DND-41 (cell line): ENCODE measurements at regions not wholly inside any gene's neighbourhood (a gene's known extent, or its start where the extent isn't known, plus 50 kb on each side); places are given as distances from the start of the nearest gene placed in this dataset.

Source experiments
- ATAC-seq: fragments of 200-7000 bp; cut with Tn5 transposase; 3 replicates; pipeline ENCODE4 v1.9.1; 2021; ENCODE audit warnings: low read depth; ENCODE audit not compliant: insufficient read depth
- DNase-seq: peaks from one replicate; pipeline ENCODE4 v3.0.0-alpha.2; 2020
- H2AFZ ChIP-seq: 2 replicates; pipeline ENCODE4 v1.6.0; 2012; ENCODE audit warnings: low read depth, low read length
- H3K27ac ChIP-seq: 2 replicates; pipeline ENCODE4 v1.5.1; 2012; ENCODE audit warnings: low read length, inconsistent platforms
- H3K27me3 ChIP-seq: fragments of 200-600 bp; sonication (generic); 2 replicates; pipeline ENCODE4 v1.6.0; 2012; ENCODE audit warnings: low read length, mild to moderate bottlenecking, inconsistent platforms; ENCODE audit not compliant: insufficient read depth, poor library complexity
- H3K36me3 ChIP-seq: 2 replicates; pipeline ENCODE4 v1.5.1; 2012; ENCODE audit warnings: low read length, inconsistent platforms; ENCODE audit not compliant: insufficient read depth
- H3K4me1 ChIP-seq: 2 replicates; pipeline ENCODE4 v1.5.1; 2012; ENCODE audit warnings: mild to moderate bottlenecking, low read length; ENCODE audit not compliant: insufficient read depth
- H3K4me2 ChIP-seq: 2 replicates; pipeline ENCODE4 v1.6.0; 2012; ENCODE audit warnings: mild to moderate bottlenecking, moderate library complexity, low read length, inconsistent platforms; ENCODE audit not compliant: insufficient read depth
- H3K4me3 ChIP-seq, 2 experiments: fragments of 200-600 bp in 1 of 2; shearing (Covaris generic) in 1 of 2; 2 replicates each; pipeline ENCODE4 v1.5.1; 2012 to 2016; ENCODE audit warnings: inconsistent platforms in 2 of 2, low read length in 2 of 2, mild to moderate bottlenecking in 2 of 2, low read depth in 1 of 2, moderate library complexity in 1 of 2
- H3K79me2 ChIP-seq: 2 replicates; pipeline ENCODE4 v1.6.0; 2012; ENCODE audit warnings: low read length, inconsistent platforms; ENCODE audit not compliant: insufficient read depth
- H3K9ac ChIP-seq: 2 replicates; pipeline ENCODE4 v1.6.0; 2012; ENCODE audit warnings: low read depth, mild to moderate bottlenecking, inconsistent platforms, low read length, moderate library complexity
- H3K9me3 ChIP-seq: 2 replicates; pipeline ENCODE4 v1.5.1; 2012; ENCODE audit warnings: low read length, moderate library complexity, mild to moderate bottlenecking, inconsistent platforms; ENCODE audit not compliant: insufficient read depth, severe bottlenecking
- H4K20me1 ChIP-seq: 2 replicates; pipeline ENCODE4 v1.6.0; 2012; ENCODE audit warnings: low read length; ENCODE audit not compliant: insufficient read depth
- CTCF ChIP-seq: IDR thresholded peaks from 2 replicates; pipeline ENCODE4 v1.5.1; 2012; ENCODE audit warnings: borderline replicate concordance, low read length, moderate library complexity, mild to moderate bottlenecking; ENCODE audit not compliant: poor library complexity, severe bottlenecking; ENCODE audit errors: extremely low read depth
- EZH2 ChIP-seq: IDR thresholded peaks from 3 replicates; pipeline ENCODE4 v1.6.1; 2012; ENCODE audit warnings: borderline replicate concordance, low read depth, mild to moderate bottlenecking, moderate library complexity, low read length, inconsistent platforms; ENCODE audit not compliant: severe bottlenecking

GRCh38 chr4:33628296-33628695 is 2616.0 kb downstream of the ARAP2 start:
- Histone ChIP-seq H4K20me1 (no peaks in the 10 kb centered on the region), H3K9ac (no peak overlapping the region), H3K36me3 (no peaks in the 10 kb centered on the region), H3K9me3 (no peaks in the 10 kb centered on the region), H3K4me3 (no peak overlapping the region), H3K27me3 (no peaks in the 10 kb centered on the region), H3K4me1 (no peaks in the 10 kb centered on the region), H3K79me2 (no peaks in the 10 kb centered on the region), H3K27ac (no peak overlapping the region), H2AFZ (no peak overlapping the region), H3K4me2 (no peak overlapping the region)
- no peak for ATAC-seq
- no peak for DNase-seq
- no peak for TF ChIP-seq EZH2
- TF ChIP-seq CTCF = no peak

GRCh38 chr4:33649015-33649414 is 2595.3 kb downstream of the ARAP2 start:
- Histone ChIP-seq H3K4me1 (no peaks in the 10 kb centered on the region), H3K9me3 (no peaks in the 10 kb centered on the region), H3K9ac (no peak overlapping the region), H3K27ac (no peak overlapping the region), H3K27me3 (no peaks in the 10 kb centered on the region), H3K79me2 (no peaks in the 10 kb centered on the region), H3K36me3 (no peaks in the 10 kb centered on the region), H3K4me2 (no peak overlapping the region), H2AFZ (no peak overlapping the region), H3K4me3 (no peak overlapping the region), H4K20me1 (no peaks in the 10 kb centered on the region)
- ATAC-seq (0 out of 3 replicates have a peak, but pooled peaks have one; percentile 48), DNase-seq (no peak)
- TF ChIP-seq EZH2 (no peak), CTCF (peak; percentile 59)

GRCh38 chr4:33649471-33649870 is 2594.8 kb downstream of the ARAP2 start:
- H3K9ac ChIP-seq = no peak overlapping the region
- no peaks in the 10 kb centered on the region for H3K79me2 ChIP-seq
- H2AFZ ChIP-seq = no peak overlapping the region
- no peaks in the 10 kb centered on the region for H4K20me1 ChIP-seq
- no peaks in the 10 kb centered on the region for H3K9me3 ChIP-seq
- H3K4me3 ChIP-seq = no peak overlapping the region
- no peaks in the 10 kb centered on the region for H3K4me1 ChIP-seq
- H3K36me3 ChIP-seq = no peaks in the 10 kb centered on the region
- DNase-seq (no peak), ATAC-seq (no peak)
- no peak overlapping the region for H3K27ac ChIP-seq
- H3K27me3 ChIP-seq = no peaks in the 10 kb centered on the region
- TF ChIP-seq EZH2 = no peak
- TF ChIP-seq CTCF = no peak
- no peak overlapping the region for H3K4me2 ChIP-seq

GRCh38 chr4:33650036-33650435 is 2594.3 kb downstream of the ARAP2 start:
- no peak overlapping the region for H3K27ac ChIP-seq
- DNase-seq = no peak
- H3K9me3 ChIP-seq = no peaks in the 10 kb centered on the region
- no peak overlapping the region for H3K4me3 ChIP-seq
- H3K9ac ChIP-seq = no peak overlapping the region
- no peaks in the 10 kb centered on the region for H3K4me1 ChIP-seq
- ATAC-seq = no peak
- H2AFZ ChIP-seq = no peak overlapping the region
- no peaks in the 10 kb centered on the region for H3K79me2 ChIP-seq
- H3K27me3 ChIP-seq = no peaks in the 10 kb centered on the region
- TF ChIP-seq CTCF (no peak), EZH2 (no peak)
- no peaks in the 10 kb centered on the region for H4K20me1 ChIP-seq
- no peak overlapping the region for H3K4me2 ChIP-seq
- no peaks in the 10 kb centered on the region for H3K36me3 ChIP-seq
